Neural cell (in vitro differentiated cells): ENCODE measurements at regions not wholly inside any gene's neighbourhood (a gene's known extent, or its start where the extent isn't known, plus 50 kb on each side); places are given as distances from the start of the nearest gene placed in this dataset.

Experiments
- H2AFZ ChIP-seq: fragments of 200-600, 300-800 bp; sonication (generic), shearing (Covaris generic); 2 replicates; pipeline ENCODE4 v1.6.0; 2014; ENCODE audit warnings: low read depth, mild to moderate bottlenecking, antibody characterized with exemption, low read length, moderate library complexity
- H3F3A ChIP-seq: fragments of 200-600 bp; shearing (Covaris generic); 2 replicates; pipeline ENCODE4 v1.6.1; 2016; ENCODE audit warnings: mild to moderate bottlenecking, moderate library complexity, mixed read lengths, antibody characterized with exemption, low read length; ENCODE audit not compliant: insufficient read depth, poor library complexity, severe bottlenecking
- H3K27ac ChIP-seq: fragments of 200-600, 300-800 bp; sonication (generic), shearing (Covaris generic); 2 replicates; pipeline ENCODE4 v1.5.1; 2014; ENCODE audit warnings: mild to moderate bottlenecking, low read length, moderate library complexity
- H3K27me3 ChIP-seq: fragments of 300-800, 200-600 bp; sonication (generic), shearing (Covaris generic); 2 replicates; pipeline ENCODE4 v1.6.0; 2014; ENCODE audit warnings: mild to moderate bottlenecking, low read depth, low read length, moderate library complexity; ENCODE audit not compliant: insufficient read depth
- H3K36me3 ChIP-seq: fragments of 300-800, 200-600 bp; sonication (generic), shearing (Covaris generic); 2 replicates; pipeline ENCODE4 v1.5.1; 2014; ENCODE audit warnings: mild to moderate bottlenecking, antibody characterized with exemption, low read length, moderate library complexity; ENCODE audit not compliant: insufficient read depth
- H3K4me2 ChIP-seq: fragments of 300-800, 200-600 bp; sonication (generic), shearing (Covaris generic); 2 replicates; pipeline ENCODE4 v1.6.0; 2014; ENCODE audit warnings: mild to moderate bottlenecking, low read length
- H3K4me3 ChIP-seq: fragments of 300-800, 200-600 bp; sonication (generic), shearing (Covaris generic); 2 replicates; pipeline ENCODE4 v1.5.1; 2014; ENCODE audit warnings: mild to moderate bottlenecking, low read length, moderate library complexity
- H3K79me2 ChIP-seq: fragments of 200-600 bp; shearing (Covaris generic); replicated peaks from 2 replicates; pipeline ENCODE4 v1.6.0; 2014; ENCODE audit warnings: mild to moderate bottlenecking, low read length, moderate library complexity; ENCODE audit not compliant: insufficient read depth
- H3K9ac ChIP-seq: fragments of 300-800, 200-600 bp; sonication (generic), shearing (Covaris generic); 2 replicates; pipeline ENCODE4 v1.6.1; 2016; ENCODE audit warnings: mild to moderate bottlenecking, low read length, mixed read lengths
- H3K9me2 ChIP-seq: fragments of 200-600 bp; shearing (Covaris generic); 2 replicates; pipeline ENCODE4 v1.6.1; 2016; ENCODE audit warnings: mild to moderate bottlenecking, low read length, mixed read lengths; ENCODE audit not compliant: insufficient read depth
- H3K9me3 ChIP-seq: fragments of 200-600, 300-800 bp; sonication (generic), shearing (Covaris generic); 2 replicates; pipeline ENCODE4 v1.6.1; 2016; ENCODE audit warnings: mild to moderate bottlenecking, mixed run types, low read length, moderate library complexity, mixed read lengths
- H4K20me1 ChIP-seq: fragments of 200-600 bp; shearing (Covaris generic); 2 replicates; pipeline ENCODE4 v1.6.1; 2016; ENCODE audit warnings: mild to moderate bottlenecking, mixed run types; ENCODE audit not compliant: insufficient read depth
- EP300 ChIP-seq: fragments of 450-650 bp; conservative IDR thresholded peaks from 2 replicates; pipeline ENCODE4 v1.6.1; 2014; ENCODE audit warnings: antibody characterized with exemption, mild to moderate bottlenecking, moderate library complexity; ENCODE audit not compliant: poor library complexity, severe bottlenecking
- EZH2 ChIP-seq: fragments of 200-600, 300-800 bp; shearing (Covaris generic), sonication (generic); IDR thresholded peaks from 2 replicates; pipeline ENCODE4 v1.6.1; 2014; ENCODE audit warnings: antibody characterized with exemption, low read length, borderline replicate concordance, mild to moderate bottlenecking; ENCODE audit not compliant: insufficient read depth, poor library complexity, severe bottlenecking
- MXI1 ChIP-seq: fragments of 450-650 bp; conservative IDR thresholded peaks from 2 replicates; pipeline ENCODE4 v1.6.1; 2014; ENCODE audit warnings: antibody characterized with exemption, mild to moderate bottlenecking; ENCODE audit not compliant: poor library complexity, severe bottlenecking
- POLR2AphosphoS5 ChIP-seq: IDR thresholded peaks from 2 replicates; pipeline ENCODE4 v1.6.1; 2012
- RAD21 ChIP-seq: fragments of 450-650 bp; conservative IDR thresholded peaks from 2 replicates; pipeline ENCODE4 v1.6.1; 2014; ENCODE audit warnings: antibody characterized with exemption, mild to moderate bottlenecking, moderate library complexity
- SMC3 ChIP-seq: fragments of 450-650 bp; conservative IDR thresholded peaks from 2 replicates; pipeline ENCODE4 v1.6.1; 2014; ENCODE audit warnings: antibody characterized with exemption, mild to moderate bottlenecking, moderate library complexity; ENCODE audit not compliant: poor library complexity
- TAF1 ChIP-seq: IDR thresholded peaks from 2 replicates; pipeline ENCODE4 v1.6.1; 2012; ENCODE audit warnings: low read depth
- TF ChIP-seq, protein P1 (sequence below): IDR thresholded peaks from 2 replicates; pipeline ENCODE4 v1.6.1; 2012; ENCODE audit warnings: borderline replicate concordance
- TF ChIP-seq, protein P2 (sequence below): fragments of 450-650 bp; IDR thresholded peaks from 2 replicates; pipeline ENCODE4 v1.5.1; 2014; ENCODE audit warnings: antibody characterized with exemption, mild to moderate bottlenecking, moderate library complexity; ENCODE audit not compliant: poor library complexity, severe bottlenecking

DNA sequence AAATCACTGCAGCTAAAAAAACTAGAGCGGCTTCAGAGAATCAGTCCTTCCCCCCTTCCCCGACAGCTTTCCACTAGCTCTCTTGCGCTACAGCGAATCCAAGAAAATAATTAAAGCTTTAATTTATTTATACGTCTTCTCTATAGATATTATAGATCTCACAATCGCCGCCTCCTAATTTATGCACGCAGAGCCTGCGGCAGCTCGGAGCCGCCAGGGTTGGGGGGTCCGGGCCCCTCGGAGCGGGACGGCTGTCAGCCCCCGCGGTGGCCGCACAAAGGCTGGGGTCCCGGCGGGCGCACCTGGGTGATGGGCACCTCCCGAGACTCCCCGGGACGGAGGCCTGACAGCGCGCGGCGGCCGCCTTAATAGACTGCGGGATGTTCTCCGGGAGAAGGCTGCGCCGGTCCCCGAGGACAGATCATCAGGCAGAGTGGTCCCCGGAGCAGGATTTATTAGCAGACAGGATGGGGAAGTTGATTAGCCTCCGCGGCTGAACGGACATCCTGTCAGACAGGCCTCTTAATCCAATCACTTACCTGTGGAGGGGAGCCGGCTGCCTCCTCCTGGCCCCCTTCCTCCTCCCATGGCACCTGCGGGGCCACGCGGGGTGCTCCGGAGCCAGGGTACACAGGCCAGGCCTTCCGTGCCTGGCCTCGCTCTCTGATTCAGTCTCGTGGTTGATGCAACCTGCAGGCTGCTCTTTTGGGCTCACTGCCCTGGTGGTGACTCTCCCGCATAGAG is 166.8 kb downstream of the MELK start:
- Histone ChIP-seq H3K4me2 (no peak overlapping the region), H3K27ac (no peak overlapping the region), H3K36me3 (no peaks in the 10 kb centered on the region), H3K4me3 (peak overlapping the region; percentile 58), H3K79me2 (no peaks in the 10 kb centered on the region), H2AFZ (no peak overlapping the region), H3K27me3 (no peaks in the 10 kb centered on the region), H3K9me2 (no peaks in the 10 kb centered on the region), H3K9ac (peak overlapping the region; percentile 21), H4K20me1 (no peaks in the 10 kb centered on the region), H3F3A (no peaks in the 10 kb centered on the region), H3K9me3 (no peaks in the 10 kb centered on the region)
- TF ChIP-seq EP300 (no peak), RAD21 (no peak), SMC3 (no peak), POLR2AphosphoS5 (no peak), TAF1 (no peak), EZH2 (no peak), MXI1 (no peak)
- TF ChIP-seq, protein P1, sequence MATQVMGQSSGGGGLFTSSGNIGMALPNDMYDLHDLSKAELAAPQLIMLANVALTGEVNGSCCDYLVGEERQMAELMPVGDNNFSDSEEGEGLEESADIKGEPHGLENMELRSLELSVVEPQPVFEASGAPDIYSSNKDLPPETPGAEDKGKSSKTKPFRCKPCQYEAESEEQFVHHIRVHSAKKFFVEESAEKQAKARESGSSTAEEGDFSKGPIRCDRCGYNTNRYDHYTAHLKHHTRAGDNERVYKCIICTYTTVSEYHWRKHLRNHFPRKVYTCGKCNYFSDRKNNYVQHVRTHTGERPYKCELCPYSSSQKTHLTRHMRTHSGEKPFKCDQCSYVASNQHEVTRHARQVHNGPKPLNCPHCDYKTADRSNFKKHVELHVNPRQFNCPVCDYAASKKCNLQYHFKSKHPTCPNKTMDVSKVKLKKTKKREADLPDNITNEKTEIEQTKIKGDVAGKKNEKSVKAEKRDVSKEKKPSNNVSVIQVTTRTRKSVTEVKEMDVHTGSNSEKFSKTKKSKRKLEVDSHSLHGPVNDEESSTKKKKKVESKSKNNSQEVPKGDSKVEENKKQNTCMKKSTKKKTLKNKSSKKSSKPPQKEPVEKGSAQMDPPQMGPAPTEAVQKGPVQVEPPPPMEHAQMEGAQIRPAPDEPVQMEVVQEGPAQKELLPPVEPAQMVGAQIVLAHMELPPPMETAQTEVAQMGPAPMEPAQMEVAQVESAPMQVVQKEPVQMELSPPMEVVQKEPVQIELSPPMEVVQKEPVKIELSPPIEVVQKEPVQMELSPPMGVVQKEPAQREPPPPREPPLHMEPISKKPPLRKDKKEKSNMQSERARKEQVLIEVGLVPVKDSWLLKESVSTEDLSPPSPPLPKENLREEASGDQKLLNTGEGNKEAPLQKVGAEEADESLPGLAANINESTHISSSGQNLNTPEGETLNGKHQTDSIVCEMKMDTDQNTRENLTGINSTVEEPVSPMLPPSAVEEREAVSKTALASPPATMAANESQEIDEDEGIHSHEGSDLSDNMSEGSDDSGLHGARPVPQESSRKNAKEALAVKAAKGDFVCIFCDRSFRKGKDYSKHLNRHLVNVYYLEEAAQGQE, result no peak
- TF ChIP-seq, protein P2, sequence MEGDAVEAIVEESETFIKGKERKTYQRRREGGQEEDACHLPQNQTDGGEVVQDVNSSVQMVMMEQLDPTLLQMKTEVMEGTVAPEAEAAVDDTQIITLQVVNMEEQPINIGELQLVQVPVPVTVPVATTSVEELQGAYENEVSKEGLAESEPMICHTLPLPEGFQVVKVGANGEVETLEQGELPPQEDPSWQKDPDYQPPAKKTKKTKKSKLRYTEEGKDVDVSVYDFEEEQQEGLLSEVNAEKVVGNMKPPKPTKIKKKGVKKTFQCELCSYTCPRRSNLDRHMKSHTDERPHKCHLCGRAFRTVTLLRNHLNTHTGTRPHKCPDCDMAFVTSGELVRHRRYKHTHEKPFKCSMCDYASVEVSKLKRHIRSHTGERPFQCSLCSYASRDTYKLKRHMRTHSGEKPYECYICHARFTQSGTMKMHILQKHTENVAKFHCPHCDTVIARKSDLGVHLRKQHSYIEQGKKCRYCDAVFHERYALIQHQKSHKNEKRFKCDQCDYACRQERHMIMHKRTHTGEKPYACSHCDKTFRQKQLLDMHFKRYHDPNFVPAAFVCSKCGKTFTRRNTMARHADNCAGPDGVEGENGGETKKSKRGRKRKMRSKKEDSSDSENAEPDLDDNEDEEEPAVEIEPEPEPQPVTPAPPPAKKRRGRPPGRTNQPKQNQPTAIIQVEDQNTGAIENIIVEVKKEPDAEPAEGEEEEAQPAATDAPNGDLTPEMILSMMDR, result no peak

DNA sequence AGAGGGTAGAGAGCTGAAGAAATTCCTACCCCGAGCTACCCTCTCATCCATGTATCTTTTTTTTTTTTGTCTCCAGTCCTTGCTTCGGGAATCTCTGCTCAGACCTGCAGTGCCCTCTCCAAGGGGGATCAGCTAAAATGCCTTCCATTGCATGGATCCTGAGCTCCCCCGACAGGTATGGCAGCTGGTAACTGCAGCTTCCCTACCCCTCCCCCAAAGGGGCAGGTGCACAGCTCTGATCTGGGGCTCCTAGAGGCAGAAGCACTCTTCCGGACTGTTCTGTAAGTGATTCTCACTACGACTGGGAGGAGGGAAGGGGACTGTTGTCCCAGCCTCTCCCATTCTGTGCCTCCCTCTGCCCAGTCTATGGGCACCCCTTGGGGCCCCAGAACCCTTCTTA is 169.6 kb downstream of the MELK start:
- H3K9me3 ChIP-seq, result no peaks in the 10 kb centered on the region
- no peak overlapping the region for H3K4me2 ChIP-seq
- H3K79me2 ChIP-seq, result no peaks in the 10 kb centered on the region
- H3K27me3 ChIP-seq, result peaks cover 6% of the 10 kb centered on the region
- no peak overlapping the region for H3K9ac ChIP-seq
- no peak overlapping the region for H2AFZ ChIP-seq
- H3K27ac ChIP-seq, result no peak overlapping the region
- H4K20me1 ChIP-seq, result no peaks in the 10 kb centered on the region
- TF ChIP-seq EZH2 (no peak), RAD21 (no peak), POLR2AphosphoS5 (no peak), EP300 (no peak), MXI1 (no peak), SMC3 (no peak)
- TF ChIP-seq, protein P2, result no peak
- no peaks in the 10 kb centered on the region for H3F3A ChIP-seq
- no peaks in the 10 kb centered on the region for H3K36me3 ChIP-seq
- H3K9me2 ChIP-seq, result no peaks in the 10 kb centered on the region
- no peak overlapping the region for H3K4me3 ChIP-seq
